Stimulated activated naive CD4-positive, alpha-beta T cell (primary cell): ENCODE measurements at regions not wholly inside any gene's neighbourhood (a gene's known extent, or its start where the extent isn't known, plus 50 kb on each side); places are given as distances from the start of the nearest gene placed in this dataset.
A peak's percentile ranks its signal among the peaks of the same experiment; 100 is the strongest.

ENCODE experiments used
- DNase-seq, 6 experiments: peaks; one replicate each; lab custom pipeline; 2025; lab: John Stamatoyannopoulos, UW

DNA sequence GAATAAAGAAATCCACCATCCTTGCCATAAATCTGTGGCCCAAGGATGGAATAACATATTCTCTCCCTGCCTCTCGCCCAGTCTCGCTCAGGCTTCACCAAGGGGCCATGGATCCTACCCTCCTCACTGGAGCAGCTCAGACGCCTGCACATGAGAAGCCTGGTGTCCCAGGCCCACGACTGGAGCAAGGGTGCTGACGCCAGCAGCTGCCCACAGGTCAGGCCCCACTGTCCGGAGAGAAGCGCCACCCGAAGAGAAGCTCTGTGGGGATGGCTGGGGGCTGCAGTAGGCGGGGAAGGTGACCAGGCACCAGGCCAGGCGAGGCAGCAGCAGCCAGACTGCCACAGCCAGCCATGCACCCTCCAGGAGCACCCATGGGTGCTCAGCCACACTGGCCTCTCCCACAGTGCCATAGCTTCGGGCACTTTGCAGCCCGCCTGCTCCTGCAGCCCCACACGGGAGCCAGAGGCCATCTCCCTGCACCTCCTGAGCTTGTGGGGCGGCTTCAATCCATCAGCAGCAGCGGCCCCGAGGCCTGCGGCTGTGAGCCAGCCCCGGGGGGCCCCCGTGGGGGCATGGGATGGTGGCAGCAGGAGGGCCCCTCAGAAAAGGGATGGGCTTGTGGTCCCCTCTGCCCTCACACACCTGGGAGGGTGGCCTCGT lies 286.2 kb upstream of the SGK1 start:
- no peak for DNase-seq

DNA sequence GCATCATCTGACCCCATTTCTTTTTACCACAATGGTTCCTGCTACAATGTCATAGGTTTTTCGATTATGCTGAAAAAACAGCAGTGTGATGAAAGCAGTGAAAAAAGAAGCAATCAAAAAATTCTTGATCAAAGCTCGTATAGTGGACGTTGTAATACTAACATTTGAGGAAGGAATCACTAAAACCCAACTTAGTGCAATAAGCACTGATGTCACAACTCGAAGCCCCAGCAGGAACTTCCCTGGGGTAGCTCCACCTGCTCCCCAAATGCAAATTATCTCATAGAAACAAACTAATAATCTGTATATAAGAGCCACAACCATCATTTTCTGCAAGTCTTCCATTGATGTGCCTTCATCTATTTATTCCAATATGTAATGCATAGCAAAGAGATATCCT lies 285.6 kb upstream of the SGK1 start:
- no peak for DNase-seq

DNA sequence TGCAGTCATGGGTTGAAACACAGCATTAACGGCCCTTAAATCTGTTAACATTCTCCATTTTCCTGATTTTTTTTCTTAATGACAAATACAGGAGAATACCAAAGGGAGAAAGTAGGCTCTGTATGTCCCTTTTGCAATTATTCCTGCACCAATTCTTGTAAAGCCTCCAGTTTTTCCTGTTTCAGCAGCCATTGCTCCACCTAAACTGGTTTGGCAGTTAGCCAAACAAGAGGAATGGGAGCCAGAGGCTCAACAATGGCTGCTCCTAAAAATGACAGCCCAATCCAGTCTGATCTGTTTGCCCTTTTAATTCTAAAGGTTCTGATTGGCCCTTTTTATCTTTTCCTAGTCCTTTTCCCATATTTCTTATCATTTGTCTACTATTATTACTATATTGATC lies 284.2 kb upstream of the SGK1 start:
- no peak for DNase-seq

DNA sequence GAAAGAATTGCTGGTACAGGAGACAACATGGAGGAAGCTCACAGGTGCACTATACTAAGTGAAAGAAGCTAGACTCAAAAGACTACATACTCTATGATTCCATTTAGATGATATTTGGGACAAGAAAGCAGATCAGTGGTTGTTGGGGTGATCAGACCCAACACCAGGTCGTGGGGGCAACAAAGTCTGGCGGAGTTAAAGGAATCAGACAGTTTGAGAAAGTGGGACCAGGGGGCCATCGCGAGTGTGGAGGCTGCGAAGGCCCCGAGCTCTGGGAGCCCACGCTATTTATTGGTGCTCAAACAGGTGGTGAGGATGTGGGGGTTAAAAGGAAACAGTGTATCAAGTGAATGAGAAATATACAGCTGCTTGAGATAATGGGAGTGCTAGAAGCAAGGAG lies 282.8 kb upstream of the SGK1 start:
- DNase-seq: no peak

DNA sequence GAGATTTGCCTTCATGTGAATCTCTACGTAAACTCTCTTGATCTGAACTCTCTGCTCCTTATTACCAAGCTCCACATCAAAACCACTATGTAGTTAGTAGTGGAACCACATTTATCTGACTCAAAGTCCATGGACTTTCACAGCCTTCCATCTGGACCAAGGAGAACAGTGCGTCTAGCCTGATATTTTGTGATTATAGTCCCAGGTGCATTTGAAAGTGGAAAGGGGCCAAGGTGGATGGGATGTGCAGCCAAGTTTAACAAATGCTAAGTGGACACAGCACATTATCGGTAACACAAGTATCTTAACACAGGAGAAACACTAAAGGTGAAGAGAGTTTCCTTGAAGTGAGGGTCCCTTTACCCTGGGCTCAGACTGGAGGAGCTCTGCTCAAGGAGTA lies 281.2 kb upstream of the SGK1 start:
- DNase-seq: no peak

DNA sequence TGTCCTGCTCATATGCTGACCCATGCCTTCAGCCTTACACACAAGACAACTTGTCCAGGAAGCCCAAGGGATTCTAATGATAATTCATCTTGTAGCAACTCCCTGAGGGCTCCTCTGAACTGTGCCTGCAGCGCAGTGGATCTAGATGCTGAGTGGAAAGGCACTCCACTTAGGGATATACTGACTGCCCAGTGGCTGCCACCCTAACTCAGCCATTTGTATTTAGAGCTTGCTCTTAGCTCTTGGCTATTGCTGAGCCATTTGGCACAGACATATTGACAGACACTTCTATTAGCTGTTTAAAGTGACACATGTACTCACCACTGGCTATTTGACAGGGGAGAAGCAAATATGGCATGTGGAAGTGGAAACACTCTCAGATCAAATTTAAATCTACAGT lies 278.3 kb upstream of the SGK1 start:
- DNase-seq: no peak

DNA sequence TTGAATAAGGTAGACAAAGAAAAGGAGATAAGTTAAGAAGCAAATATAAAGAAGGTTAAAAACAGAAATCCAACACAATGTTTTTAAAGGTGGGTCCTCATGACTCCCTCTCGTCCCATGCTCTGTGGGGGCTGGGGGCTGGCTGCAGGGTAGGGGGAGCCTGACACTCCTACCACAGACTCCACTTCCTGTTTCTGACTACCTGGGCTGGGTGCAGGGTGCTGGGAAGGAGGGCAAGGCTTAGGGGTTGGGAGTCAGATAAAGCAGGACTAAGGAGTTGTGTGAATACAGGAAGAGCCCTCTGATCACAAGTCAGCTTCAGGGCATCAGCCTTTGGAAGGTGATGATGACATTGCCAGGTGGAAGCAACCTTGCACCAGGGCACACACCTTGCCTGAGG lies 277.0 kb upstream of the SGK1 start:
- no peak for DNase-seq

DNA sequence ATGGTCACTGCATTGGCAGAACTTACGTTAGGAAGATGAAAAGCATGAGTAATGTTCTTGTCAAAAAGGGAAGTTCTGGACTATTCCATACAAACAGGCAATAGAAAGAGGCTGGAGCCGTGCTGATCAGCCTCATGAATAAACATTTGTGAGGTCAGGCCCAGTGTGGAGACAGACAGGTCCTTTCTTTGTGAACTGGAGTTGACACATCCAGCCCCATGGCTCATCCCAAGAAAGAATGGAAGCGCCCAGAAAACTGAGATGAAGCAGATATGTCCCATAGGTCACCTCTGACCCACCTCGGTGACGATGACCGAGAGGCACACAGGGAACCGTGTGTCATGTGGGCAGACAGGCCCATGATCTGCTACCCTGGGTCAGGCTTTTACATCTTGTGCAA lies 276.0 kb upstream of the SGK1 start:
- no peak for DNase-seq

DNA sequence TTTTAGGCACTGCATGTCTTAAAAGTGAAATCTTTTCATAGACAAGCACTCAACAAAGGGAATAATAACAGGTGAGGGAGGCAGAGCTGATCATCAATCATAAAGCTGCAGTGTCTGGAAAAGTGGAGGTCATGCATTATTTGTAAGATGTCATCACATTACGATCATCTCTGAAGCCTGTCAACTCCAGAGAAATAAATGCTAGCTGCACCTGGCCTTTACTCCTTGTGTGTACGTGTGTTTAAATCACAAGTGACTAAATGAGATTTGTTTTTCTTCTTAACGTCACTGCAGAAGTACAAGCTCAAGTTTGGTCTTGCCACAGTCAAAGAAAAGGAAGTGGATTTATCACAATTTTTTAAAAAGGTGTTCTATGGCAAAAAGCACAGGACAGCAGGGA lies 275.5 kb upstream of the SGK1 start:
- no peak for DNase-seq

DNA sequence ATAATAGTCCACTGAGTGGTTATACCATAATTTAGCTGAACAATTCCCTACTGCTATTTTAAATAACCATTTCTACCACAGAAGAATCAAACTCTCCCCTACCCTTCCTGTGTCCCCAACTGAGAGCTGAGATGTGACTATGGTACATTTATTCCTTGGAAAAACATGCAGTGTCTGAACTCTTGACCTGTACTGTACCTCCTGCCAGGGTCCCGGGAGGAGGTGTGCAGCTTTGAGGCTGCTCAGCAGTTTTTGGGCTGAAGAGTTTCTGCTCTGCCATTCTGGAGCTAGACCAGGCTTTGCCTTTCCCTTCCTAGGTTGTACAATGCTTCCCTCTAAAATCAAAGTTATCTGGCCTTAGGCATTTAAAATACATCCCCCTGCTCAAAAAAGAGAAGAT lies 275.1 kb upstream of the SGK1 start:
- DNase-seq: no peak

DNA sequence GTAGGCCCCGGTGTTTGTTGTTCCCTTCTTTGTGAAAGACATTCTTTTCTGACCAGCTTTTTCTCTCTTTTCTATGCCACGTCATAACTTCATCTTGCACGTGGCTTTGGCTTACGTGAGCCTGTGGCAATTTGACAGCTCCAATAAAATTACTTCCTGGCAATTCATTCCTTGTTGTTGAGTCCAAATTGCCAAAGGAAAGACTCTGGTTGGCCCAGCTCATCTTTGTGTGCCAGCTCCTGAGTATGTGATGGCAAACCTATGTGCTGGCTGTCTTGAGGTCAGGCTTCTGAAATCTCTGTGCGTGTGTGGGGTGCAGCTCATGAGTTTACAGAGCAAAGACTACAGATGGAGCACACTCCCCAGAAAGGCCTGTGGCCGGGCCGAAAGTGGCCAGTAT lies 272.5 kb upstream of the SGK1 start:
- DNase-seq: no peak

DNA sequence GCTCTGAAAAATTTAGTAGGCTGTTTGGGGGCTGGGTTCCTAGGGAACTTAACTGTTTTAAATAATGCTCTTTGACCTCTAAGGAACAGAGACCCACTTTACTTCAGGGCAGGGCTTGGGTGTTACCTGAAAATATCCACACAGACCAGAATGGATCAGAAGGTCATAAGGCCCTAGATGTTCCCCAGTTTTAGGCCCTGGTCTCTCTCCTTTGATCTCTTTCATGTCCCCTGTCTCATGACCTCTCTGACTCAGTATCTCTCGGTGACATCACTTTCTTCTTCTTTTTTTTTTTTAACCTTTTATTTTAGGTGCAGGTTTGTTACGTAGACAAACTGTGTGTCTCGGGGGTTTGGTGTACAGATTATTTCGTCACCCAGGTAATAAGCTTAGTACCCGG lies 272.1 kb upstream of the SGK1 start:
- no peak for DNase-seq

DNA sequence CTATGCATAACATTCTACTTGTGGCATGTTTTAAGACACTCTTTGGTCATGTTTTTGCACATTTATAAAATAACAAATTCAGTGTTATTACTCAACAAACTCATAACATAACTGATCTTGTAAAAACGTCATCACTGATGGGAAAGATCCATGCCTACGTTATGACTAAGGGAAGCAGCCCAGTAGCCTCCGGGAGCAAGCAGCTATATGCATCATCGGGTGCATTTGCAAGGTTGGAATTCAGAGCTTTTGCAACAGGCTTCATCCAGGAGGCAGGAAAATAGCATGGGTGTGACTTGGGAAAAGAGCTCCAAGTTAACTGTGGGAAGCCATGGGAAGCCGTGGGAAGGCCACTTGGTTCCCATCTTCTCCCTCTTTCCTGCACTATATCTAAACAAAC lies 271.6 kb upstream of the SGK1 start:
- DNase-seq: no peak

DNA sequence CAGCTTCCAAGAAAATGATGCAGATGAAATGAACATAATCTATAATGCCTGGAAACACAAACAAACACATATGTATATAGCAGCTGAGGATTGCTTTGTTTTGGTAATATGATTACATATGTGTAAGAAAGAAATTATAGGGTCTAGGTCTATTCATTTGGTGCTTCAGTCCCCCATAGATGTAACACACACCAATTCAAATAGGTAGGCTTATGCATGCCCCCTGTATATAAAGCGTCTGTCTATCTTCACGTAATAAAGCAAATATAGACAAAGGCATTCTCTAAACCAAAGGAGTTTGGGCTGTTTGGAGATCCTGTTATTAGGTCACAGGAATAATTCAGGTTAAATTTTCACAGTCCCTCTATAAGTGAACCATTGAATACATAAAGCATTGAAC lies 270.4 kb upstream of the SGK1 start:
- no peak for DNase-seq

DNA sequence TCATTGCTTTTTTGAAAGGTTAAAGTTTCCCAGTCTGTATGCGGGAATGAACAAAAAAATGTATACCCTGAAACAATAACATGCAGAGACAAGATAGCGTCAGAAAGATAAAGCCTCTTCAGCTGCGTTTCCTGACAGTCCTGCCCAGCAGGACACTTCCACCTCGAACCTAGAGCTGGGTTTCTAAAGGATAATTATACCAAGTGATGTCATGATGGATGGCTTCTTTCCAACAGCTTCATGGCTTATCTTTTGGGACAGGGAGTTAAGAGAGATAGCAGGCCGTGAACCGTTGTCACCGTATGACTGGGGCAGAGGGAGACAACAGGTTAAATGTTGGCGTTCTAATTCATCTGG lies 267.6 kb upstream of the SGK1 start:
- no peak for DNase-seq

DNA sequence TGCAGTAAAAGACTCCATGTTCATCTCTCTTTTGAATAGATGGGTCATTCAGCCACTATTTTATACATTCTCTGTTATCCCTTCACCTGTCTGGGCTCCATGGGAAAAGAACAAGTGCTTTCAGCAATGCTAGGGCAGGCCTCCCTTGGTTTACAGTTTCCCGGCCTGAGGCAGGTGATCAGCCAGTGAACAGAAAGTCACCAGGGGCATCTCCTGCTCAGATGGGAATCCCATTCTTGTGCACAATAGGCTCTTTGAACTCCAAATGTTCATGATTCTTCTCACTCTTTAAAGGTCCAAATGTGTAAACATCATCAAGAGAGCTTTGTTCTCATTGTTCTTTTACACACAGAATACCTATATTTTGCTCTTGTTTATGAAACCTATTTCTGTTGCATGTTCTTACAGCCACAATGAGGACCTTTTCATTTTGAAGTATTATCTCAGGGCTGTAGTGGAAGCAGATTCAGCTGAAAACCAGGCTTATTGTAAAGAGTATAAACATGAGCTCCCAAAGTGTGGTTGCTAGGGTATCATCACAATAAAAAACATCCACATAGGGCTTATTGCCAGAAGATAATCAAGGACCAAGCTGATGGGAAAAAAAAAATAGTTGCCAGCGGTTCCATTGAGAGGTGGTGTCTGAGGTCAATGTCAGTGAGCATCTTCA lies 267.1 kb upstream of the SGK1 start:
- no peak for DNase-seq

DNA sequence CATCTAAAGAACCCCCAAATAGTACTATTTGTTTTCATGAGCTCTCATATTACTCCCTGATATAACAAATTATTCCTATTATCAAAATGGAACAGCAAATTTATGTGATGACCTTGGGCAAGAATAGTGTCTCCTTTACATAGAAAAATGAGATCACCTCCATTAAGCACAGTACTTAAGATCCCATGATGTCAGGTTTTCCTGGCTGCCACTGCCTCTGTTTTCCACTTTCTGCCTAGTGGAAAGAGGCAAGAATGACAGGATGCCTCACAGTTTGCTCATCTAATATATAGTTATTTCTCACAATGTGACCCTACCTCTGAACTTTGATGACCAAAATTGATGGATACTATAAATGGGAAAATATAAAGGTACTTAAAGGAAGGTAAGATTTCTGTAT lies 260.1 kb upstream of the SGK1 start:
- DNase-seq: no peak

DNA sequence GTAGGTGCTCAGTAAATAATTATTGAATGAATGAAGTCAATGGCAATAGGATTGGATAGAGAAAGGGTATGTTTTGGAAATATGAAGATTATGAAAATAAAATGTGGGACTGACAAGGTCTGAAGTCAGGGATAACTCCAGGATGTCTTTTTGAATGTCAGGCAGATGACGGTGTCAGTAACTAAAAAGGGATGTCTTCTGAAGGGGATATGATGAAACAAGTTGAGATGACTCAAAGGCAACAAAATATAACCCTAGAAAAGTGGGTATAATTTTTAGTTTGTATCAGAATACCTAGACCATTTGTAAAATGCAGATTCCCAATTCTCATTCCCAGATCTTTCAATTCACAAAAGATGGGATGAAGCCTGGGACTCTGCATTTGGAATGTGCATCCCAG lies 257.3 kb upstream of the SGK1 start:
- DNase-seq: no peak

DNA sequence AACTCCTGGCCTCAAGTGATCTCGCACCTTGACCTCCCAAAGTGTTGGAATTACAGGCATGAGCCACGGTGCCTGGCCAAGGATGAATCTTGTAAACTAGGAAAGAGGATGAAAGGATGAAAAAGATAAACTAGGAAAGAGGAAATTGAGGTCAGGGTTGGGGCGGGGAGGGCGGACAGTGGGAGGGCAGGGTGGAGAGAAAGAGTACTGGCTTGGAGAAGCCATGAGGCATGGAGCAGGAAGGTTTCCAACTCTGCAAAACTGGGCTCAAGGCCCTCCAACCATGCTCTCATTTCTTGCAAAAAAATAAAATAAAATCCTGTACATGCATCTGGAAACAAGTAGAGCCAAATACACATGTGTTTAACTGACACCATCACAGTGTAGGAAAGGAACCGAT lies 256.6 kb upstream of the SGK1 start:
- DNase-seq: no peak

DNA sequence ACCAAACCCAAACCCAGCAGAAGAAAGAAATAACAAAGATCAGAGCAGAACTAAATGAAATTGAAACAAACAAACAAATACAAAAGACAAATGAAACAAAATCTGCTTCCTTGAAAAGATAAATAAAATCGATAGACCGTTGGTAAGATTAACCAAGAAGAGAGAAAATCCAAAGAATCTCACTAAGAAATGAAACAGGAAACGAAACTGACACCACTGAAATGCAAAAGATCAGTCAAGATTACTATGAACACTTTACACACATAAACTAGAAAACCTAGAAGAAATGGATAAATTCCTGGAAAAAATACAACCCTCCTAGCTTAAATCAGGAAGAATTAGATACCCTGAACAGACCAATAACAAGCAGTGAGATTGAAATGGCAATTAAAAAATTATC lies 252.1 kb upstream of the SGK1 start:
- peak in 2 of 6 experiments; percentile 6 to 31 for DNase-seq

DNA sequence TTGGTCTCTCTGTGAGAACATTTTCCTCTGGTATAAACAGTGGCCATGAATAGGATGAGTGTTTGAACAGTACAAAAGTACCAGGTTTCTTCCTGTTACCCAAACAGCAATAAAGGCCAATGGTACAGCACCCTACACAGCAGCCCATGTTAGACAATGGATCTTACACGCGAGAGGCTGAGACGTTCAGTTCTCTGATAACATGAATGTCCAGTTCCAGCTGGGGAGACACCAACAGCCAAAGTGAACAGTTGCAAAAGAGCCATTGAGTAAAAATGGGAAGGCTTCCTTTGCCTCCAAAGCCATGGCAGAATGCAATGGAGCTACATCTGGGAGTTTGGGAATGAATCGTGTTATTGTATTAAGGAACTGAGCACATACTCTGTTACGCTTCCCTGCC lies 246.8 kb upstream of the SGK1 start:
- no peak for DNase-seq

DNA sequence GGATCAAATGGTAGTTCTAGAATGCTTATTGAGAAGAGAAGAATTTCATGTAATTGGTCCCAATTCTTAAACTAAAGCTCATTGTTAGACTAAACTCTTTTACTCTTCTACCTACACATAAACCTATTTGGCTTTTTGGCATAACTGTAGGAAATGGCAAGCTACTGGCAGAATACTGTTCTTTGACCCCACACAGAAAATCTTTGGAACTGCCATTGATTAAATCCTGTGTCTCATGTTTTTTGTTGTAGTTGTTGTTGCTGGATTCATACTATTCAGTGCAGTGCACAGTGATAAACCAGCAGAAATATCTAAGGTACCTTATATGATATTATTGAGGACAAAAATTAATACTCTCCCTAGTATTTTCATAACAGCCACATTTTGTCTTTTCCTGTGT lies 242.1 kb upstream of the SGK1 start:
- no peak for DNase-seq

DNA sequence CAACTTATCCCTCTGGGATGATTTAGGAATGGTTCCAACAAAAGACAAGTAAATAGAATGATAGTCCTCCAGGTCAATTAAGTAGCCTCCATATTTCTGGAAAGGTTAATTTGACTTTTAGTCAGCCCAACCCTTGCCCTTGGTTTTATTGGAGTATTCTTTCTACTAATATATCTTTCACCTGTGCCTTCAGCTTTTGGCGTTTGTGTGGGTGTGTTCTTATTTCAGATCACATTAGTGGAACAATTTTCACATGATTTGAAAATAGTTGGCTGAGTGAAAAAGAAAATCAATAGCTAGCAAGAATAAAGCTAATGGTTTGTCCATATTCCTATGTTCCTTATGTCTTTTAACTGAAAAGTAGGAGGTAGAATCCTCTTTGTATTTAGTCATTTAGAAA lies 239.6 kb upstream of the SGK1 start:
- no peak for DNase-seq

DNA sequence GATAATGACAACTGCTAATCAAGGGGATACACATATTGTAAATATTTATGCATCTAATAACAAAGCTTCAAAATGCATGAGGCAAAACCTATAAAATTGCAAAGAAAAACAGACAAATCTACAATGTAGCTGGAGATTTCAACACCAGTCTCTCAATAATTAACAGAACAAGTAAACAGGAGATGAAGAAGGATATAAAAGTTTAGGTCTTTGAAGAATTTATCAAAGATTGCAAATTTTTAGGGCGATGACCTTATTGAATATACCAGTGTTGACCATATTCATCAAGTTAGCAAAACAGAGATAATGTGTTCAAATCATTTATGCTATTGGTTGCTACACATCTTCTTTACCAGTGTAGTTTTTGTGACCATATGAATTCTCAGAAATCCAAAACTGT lies 237.8 kb upstream of the SGK1 start:
- DNase-seq: no peak
